Pancreas (tissue), 10 donors: ENCODE measurements at regions not wholly inside any gene's neighbourhood (a gene's known extent, or its start where the extent isn't known, plus 50 kb on each side); places are given as distances from the start of the nearest gene placed in this dataset.
"Not testable (repeated sequence)": the region's sequence is repeated elsewhere in the genome, so short reads cannot be mapped to it uniquely, and the experiment has no call there.

Experiments
- ATAC-seq, 4 donors: fragments of 200-7000 bp; cut with Tn5 transposase; one replicate each; pipeline versions ENCODE4 v1.8.0 to v1.9.1; 2020; ENCODE audit warnings: mild to moderate bottlenecking in 4 of 4, moderate library complexity in 4 of 4
- DNase-seq, 6 donors: peaks; one replicate each; pipeline ENCODE4 v3.0.0-alpha.2; 2020
- FAIRE-seq: peaks from 2 replicates; lab custom pipeline; 2012; peaks lifted over from hg19 to GRCh38; lab: Jason Lieb, UNC
- H3K27ac ChIP-seq, 4 donors: fragments of 200-600 bp; sonication (generic); 1 replicate in 3 of 4; 2 replicates in 1 of 4; pipeline versions ENCODE4 v1.5.0 to v1.8.0; 2020
- H3K27me3 ChIP-seq, 4 donors: fragments of 200-600 bp; one replicate each; pipeline ENCODE4 v1.8.0; 2021
- H3K36me3 ChIP-seq, 3 donors: fragments of 200-600 bp; sonication (generic) in 1 of 3; one replicate each; pipeline versions ENCODE4 v1.5.0 to v1.8.0; 2020 to 2021
- H3K4me1 ChIP-seq, 3 donors: fragments of 200-600 bp; one replicate each; pipeline ENCODE4 v1.8.0; 2021
- H3K4me3 ChIP-seq, 4 donors: fragments of 200-600 bp; sonication (generic) in 2 of 4; one replicate each; pipeline versions ENCODE4 v1.5.0 to v1.8.0; 2020 to 2021
- H3K9me3 ChIP-seq, 4 donors: fragments of 200-600 bp; one replicate each; pipeline ENCODE4 v1.8.0; 2021
- CTCF ChIP-seq, 4 donors: fragments of 200-600 bp; sonication (generic) in 3 of 4; IDR thresholded peaks; one replicate each; pipeline versions ENCODE4 v1.5.0 to v1.8.0; 2021; ENCODE audit warnings: antibody characterized with exemption in 4 of 4
- WGBS, 2 donors: extraction: QIAGEN DNeasy Blood & Tissue Kit; methylation state at CpG; one replicate each; pipeline ENCODE4 v1.1.7; 2013; 5-methylcytosine and 5-hydroxymethylcytosine counted together
- intact Hi-C, 3 donors: fragments of 100-400 bp; cut with DNase I; formaldehyde crosslinking; loops; one replicate each; pipeline versions ENCODE4 v1.11.1 to v1.14.2; 2022
- donor health status: healthy with polysubstance abuse.
- donor health status: DM: no; HTN: no; CAD: no; lungs with moderate emphysema.
- donor health status: DM: no; HTN: no; CAD: no.
- donor health status: control.
- donor health status: control.
- donor health status: Bipolar disorder and iron deficiency.
- donor health status: DM: yes; HTN: yes; CAD: no.
- donor health status: DM: no; HTN: no; CAD: no.
- donor health status: DM: no; HTN: no; CAD: no.
- donor health status: DM: yes; HTN: yes; CAD: no.

DNA sequence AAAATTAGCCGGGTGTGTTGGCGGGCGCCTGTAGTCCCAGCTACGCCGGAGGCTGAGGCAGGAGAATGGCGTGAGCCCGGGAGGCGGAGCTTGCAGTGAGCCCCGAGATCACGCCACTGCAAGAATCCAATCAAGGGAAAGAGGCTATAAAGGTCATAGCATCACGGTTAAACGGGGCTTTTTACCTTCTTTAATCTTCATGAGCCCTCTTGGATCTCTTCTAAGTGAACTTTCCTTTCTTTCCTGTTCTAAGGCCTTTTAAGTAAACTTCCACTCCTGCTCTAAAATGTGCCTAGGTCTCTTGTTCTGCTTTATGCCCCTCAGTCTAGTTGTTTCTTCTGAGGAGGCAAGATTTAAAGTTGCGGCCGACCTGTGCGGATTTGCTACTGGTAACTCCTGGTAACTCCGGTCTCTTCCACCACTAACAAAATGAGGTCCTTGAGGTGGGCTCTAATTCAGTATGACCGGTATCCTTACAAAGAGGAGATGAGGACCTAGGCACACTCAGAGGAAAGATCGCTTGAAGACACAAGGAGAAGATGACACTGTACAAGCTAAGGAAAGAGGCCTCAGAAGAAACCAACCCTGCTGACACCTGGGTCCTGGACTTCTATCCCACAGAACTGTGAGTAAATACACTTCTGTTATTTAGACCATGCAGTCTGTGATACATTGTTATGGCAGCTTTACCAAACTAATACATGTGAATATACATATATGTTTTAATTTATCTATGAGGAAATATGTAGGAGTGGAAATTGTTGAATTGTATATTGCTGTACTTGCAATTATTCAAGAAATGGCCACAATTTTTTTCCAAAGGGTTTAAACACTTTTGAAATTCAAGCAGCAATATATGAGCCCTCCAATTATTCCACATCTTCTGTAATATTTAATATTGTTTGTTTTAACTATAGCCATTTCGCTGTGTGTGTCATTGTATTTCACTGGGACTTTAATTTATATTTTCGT lies 331.5 kb upstream of the CNTNAP2 start:
- no peak for ATAC-seq
- 79 to 81% methylated on average over 20 of the region's 20 CpGs for WGBS, 2 donors

DNA sequence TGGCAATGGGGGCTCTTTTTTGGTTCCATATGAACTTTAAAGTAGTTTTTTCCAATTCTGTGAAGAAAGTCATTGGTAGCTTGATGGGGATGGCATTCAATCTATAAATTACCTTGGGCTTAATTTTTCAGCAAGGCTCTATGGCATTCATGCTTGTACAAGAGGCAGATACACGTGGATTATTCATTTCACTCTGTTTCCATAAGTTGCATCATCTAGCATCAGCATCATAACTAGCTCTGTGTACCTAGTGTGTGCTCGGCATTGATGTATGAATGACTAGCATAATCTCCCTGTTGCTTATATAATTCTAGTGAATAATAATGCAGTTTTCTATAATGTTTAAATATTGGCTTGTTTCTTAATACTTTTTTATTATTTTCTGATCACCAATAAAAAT lies 335.2 kb upstream of the CNTNAP2 start:
- H3K4me3 ChIP-seq, intact Hi-C loops, H3K9me3 ChIP-seq, H3K36me3 ChIP-seq, H3K4me1 ChIP-seq, H3K27me3 ChIP-seq, FAIRE-seq, DNase-seq, H3K27ac ChIP-seq, ATAC-seq: not testable (repeated sequence)
- 46 to 57% methylated on average over 2 of the region's 2 CpGs for WGBS, 2 donors

More for the DNA sequence above, 331.5 kb upstream of the CNTNAP2 start:
- no peaks in the 10 kb centered on the region for H3K27me3 ChIP-seq
- no peaks in the 10 kb centered on the region for H3K36me3 ChIP-seq
- no peak overlapping the region for H3K27ac ChIP-seq
- no peak for TF ChIP-seq CTCF (IDR thresholded peaks at IDR 0.05)
- H3K4me3 ChIP-seq: no peak overlapping the region
- FAIRE-seq (no peak), DNase-seq (no peak)
- H3K9me3 ChIP-seq: no peaks in the 10 kb centered on the region
- intact Hi-C loops: no loop called here
- H3K4me1 ChIP-seq: no peaks in the 10 kb centered on the region

- Histone ChIP-seq H3K4me1 (no peaks in the 10 kb centered on the region), H3K36me3 (no peaks in the 10 kb centered on the region), H3K27ac (no peak overlapping the region), H3K9me3 (no peaks in the 10 kb centered on the region), H3K27me3 (no peaks in the 10 kb centered on the region), H3K4me3 (no peak overlapping the region)
- intact Hi-C loops: no loop called here
- no peak for ATAC-seq
- no peak for FAIRE-seq
- TF ChIP-seq CTCF (IDR thresholded peaks at IDR 0.05): no peak
- no peak for DNase-seq
- WGBS, 2 donors: 57 to 60% methylated on average over 2 of the region's 2 CpGs
Measured at GRCh38 chr7:145779140-145779539, 337.5 kb upstream of the CNTNAP2 start.

DNA sequence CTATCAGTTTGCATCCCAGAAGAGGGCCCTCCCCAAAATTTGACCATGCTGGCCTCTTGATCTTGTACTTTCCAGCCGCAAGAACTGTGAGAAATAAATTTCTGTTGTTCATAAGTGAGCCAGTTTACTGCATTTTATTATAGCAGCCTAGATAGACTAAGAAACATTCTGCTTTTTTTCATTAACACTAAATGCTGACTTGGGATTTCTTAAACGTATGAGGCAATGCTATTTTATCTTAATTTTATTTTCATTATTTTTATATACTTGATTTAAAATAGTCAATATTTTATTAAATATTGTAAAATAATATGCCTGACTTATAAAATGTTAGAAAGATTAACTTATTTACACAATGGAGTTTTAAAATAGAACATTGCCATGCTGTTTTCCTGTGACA lies 341.8 kb upstream of the CNTNAP2 start:
- no peak for DNase-seq
- Histone ChIP-seq H3K4me1 (no peaks in the 10 kb centered on the region), H3K27ac (no peak overlapping the region), H3K9me3 (no peaks in the 10 kb centered on the region), H3K36me3 (no peaks in the 10 kb centered on the region), H3K27me3 (no peaks in the 10 kb centered on the region), H3K4me3 (no peak overlapping the region)
- intact Hi-C loops: no loop called here
- ATAC-seq: no peak
- FAIRE-seq: no peak
- no peak for TF ChIP-seq CTCF (IDR thresholded peaks at IDR 0.05)
- WGBS, 2 donors: 57 to 62% methylated on average over 2 of the region's 2 CpGs

DNA sequence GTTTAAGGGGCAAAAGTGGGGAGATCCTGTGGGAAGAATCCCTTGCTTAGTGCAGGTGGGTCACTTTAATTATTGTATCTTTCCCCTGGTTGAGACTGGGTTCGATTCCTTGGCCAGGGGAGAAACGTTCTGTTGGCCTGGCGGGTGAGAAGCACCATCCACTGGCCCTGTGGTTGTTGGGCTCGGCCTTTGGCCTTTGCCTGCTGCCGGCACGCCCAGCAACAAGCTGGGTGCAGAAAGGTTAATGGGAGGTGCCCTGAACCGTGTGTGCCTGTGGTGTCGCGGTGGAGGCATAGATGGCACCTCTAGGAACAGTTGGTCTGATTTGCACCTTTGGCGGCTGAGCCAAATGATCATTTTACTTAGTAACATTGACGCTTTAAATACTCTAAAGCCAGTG lies 363.6 kb upstream of the CNTNAP2 start:
- no peak overlapping the region for H3K27ac ChIP-seq
- no peak overlapping the region for H3K4me3 ChIP-seq
- FAIRE-seq (no peak), ATAC-seq (no peak), DNase-seq (no peak)
- intact Hi-C loops: no loop called here
- no peaks in the 10 kb centered on the region for H3K4me1 ChIP-seq
- no peaks in the 10 kb centered on the region for H3K9me3 ChIP-seq
- 78 to 87% methylated on average over 11 of the region's 11 CpGs for WGBS, 2 donors
- H3K36me3 ChIP-seq: no peaks in the 10 kb centered on the region
- no peak for TF ChIP-seq CTCF (IDR thresholded peaks at IDR 0.05)
- no peaks in the 10 kb centered on the region for H3K27me3 ChIP-seq
